Activated T-helper 1 cell treated with anti-CD3 and anti-CD28 coated beads, Interleukin-12 subunit alpha, Interleukin-12 subunit beta, Interleukin-2, Interleukin-4 antibody, amounts not matched to agents 30 ng/mL and 10 ng/mL and 1 ng/mL, durations not matched to agents 14 hours and 24 hours and 36 hours (primary cell): ENCODE measurements at regions not wholly inside any gene's neighbourhood (a gene's known extent, or its start where the extent isn't known, plus 50 kb on each side); places are given as distances from the start of the nearest gene placed in this dataset.
"Not testable (repeated sequence)": the region's sequence is repeated elsewhere in the genome, so short reads cannot be mapped to it uniquely, and the experiment has no call there.

Experiments used
- DNase-seq: peaks from one replicate; pipeline ENCODE4 v3.0.0; 2021; ENCODE audit warnings: low spot score
- H3K27ac Mint-ChIP-seq: one replicate; pipeline ENCODE4 v1.8.0; 2021; ENCODE audit warnings: mild to moderate bottlenecking, mixed read lengths
- H3K27me3 Mint-ChIP-seq: one replicate; pipeline ENCODE4 v1.8.0; 2022; ENCODE audit warnings: mild to moderate bottlenecking, moderate library complexity, mixed read lengths; ENCODE audit not compliant: insufficient read depth
- H3K36me3 Mint-ChIP-seq: one replicate; pipeline ENCODE4 v1.8.0; 2021; ENCODE audit warnings: low read depth, mixed read lengths
- H3K4me1 Mint-ChIP-seq: one replicate; pipeline ENCODE4 v1.8.0; 2021; ENCODE audit warnings: low read depth, mixed read lengths
- H3K4me3 Mint-ChIP-seq: one replicate; pipeline ENCODE4 v1.8.0; 2021; ENCODE audit warnings: mild to moderate bottlenecking, moderate library complexity, mixed read lengths
- H3K9me3 Mint-ChIP-seq: one replicate; pipeline ENCODE4 v1.8.0; 2021; ENCODE audit warnings: mixed read lengths
- intact Hi-C: fragments of 100-400 bp; cut with micrococcal nuclease; formaldehyde crosslinking; loops from one replicate; pipeline ENCODE4 v1.15.1; 2024

DNA sequence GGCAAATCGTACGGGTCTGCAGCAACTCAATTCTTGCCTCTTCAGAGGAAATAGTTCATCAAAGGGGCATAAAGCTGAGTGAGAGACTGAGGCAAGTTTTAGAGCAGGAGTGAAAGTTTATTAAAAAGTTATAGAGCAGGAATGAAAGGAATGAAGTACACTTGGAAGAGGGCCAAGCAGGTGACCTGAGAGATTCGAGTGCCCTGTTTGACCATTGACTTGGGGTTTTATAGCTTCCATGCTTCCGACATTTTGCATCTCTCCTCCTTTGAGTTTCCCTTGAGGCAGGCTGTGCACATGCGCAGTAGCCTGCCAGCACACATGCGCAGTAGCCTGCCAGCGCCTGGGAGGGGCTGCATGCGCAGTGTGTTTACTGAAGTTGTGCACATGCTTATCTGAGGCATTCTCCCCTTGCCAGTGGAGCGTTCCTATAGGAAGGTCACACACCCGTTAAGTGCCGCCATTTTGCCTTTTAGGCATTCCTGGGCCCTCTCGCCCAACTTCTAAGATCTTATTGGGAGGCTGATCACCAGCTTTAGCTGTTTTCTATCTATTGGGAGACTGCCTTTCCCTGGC lies 265.5 kb upstream of the MGAT5 start:
- Mint-ChIP-seq H3K4me3 (no peak overlapping the region), H3K9me3 (no peaks in the 10 kb centered on the region), H3K36me3 (no peaks in the 10 kb centered on the region), H3K27me3 (peaks cover 2% of the 10 kb centered on the region), H3K27ac (no peak overlapping the region), H3K4me1 (no peaks in the 10 kb centered on the region)
- no peak for DNase-seq
- intact Hi-C loops, result no loop called here

DNA sequence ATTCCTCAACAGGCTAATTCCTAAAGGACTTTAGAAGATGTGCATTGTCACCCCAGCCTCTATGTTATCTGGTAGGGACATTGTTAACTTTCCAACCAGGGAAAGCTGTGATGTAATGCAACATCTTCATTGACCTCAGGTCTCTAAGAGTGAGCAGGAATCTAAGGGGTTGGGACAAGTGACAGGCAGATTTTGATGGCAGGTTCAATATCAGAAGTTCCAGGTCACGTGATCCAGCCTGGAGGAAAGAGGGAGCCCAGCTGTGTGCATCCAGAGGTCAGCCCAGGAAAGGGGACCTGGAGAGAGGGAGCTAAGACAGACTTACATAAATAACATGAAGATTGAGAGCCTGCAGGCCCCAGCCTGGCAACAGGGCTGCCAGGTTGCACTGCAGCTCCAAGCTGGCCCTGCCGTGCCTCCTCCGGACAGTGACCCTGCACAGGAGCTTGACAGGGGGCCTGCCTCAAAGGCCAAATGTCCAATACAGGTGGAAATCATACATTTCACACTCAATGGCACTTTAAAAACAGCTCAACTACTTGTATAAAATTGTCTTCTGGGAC lies 262.2 kb upstream of the MGAT5 start:
- H3K27me3 Mint-ChIP-seq, result peaks cover 4% of the 10 kb centered on the region
- no peak overlapping the region for H3K27ac Mint-ChIP-seq
- intact Hi-C loops, result no loop called here

GRCh38 chr2:133992454-133992853 lies 261.4 kb upstream of the MGAT5 start:
- Mint-ChIP-seq H3K27ac (no peak overlapping the region), H3K36me3 (no peaks in the 10 kb centered on the region), H3K9me3 (no peaks in the 10 kb centered on the region), H3K4me1 (no peaks in the 10 kb centered on the region), H3K4me3 (no peak overlapping the region), H3K27me3 (peaks cover 4% of the 10 kb centered on the region)
- intact Hi-C loops, result no loop called here
- DNase-seq, result no peak

More for the DNA sequence above, 262.2 kb upstream of the MGAT5 start:
- Mint-ChIP-seq H3K36me3 (no peaks in the 10 kb centered on the region), H3K4me1 (no peaks in the 10 kb centered on the region), H3K9me3 (no peaks in the 10 kb centered on the region), H3K4me3 (no peak overlapping the region)
- DNase-seq, result no peak

DNA sequence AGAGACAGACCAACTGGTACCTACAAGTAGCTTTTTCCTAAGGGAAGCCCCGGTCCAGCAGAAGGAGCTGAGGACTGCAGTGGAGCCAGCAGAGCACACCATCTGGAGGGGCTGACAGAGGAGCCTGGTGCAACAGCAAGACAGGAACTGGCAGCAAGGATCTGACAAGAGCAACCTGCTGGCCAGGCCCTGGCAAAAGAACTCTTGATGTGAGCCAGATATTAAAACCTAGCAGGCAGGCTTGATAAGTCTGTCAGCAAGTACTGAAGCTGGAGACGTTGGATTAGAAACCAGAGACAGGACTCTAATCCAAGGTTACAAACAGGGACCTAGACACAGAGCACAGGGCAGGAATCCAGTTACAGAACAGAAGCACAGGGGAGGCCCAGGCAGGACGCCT lies 260.7 kb upstream of the MGAT5 start:
- DNase-seq, result no peak
- Mint-ChIP-seq H3K4me3 (no peak overlapping the region), H3K27me3 (peaks cover 6% of the 10 kb centered on the region), H3K9me3 (no peaks in the 10 kb centered on the region), H3K27ac (no peak overlapping the region), H3K4me1 (no peaks in the 10 kb centered on the region), H3K36me3 (no peaks in the 10 kb centered on the region)
- intact Hi-C loops, result no loop called here

- H3K9me3 Mint-ChIP-seq, H3K4me1 Mint-ChIP-seq, H3K36me3 Mint-ChIP-seq, H3K27ac Mint-ChIP-seq, H3K27me3 Mint-ChIP-seq, DNase-seq, H3K4me3 Mint-ChIP-seq, intact Hi-C loops: not testable (repeated sequence)
These were observed 255.1 kb upstream of the MGAT5 start for GRCh38 chr2:133998726-133999125.

- Mint-ChIP-seq H3K4me1 (no peaks in the 10 kb centered on the region), H3K9me3 (no peaks in the 10 kb centered on the region), H3K27ac (no peak overlapping the region), H3K27me3 (peaks cover 8% of the 10 kb centered on the region), H3K4me3 (no peak overlapping the region), H3K36me3 (no peaks in the 10 kb centered on the region)
- intact Hi-C loops, result no loop called here
- DNase-seq, result no peak
These were observed 251.5 kb upstream of the MGAT5 start for GRCh38 chr2:134002391-134002790.

DNA sequence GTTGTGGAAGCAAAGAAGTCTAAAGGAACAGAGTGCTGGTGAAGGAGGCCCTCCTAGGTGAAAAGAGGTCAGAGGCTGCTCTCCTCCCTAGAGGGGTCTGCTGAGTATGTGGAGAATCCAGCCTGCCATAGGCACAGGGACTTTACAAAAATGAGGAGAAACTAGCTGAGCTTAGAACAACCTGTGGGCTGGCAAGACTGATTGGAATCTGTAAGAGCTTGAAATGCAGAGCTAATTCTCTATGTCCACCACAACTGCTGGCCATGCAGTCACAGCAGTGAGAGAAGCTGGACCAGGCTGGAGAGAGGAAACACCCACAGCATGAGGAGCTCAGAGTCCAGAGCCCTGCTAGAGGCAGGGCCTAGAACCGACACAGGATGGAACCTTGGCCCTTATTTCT lies 251.0 kb upstream of the MGAT5 start:
- Mint-ChIP-seq H3K4me3 (no peak overlapping the region), H3K9me3 (no peaks in the 10 kb centered on the region), H3K36me3 (no peaks in the 10 kb centered on the region), H3K27me3 (peaks cover 8% of the 10 kb centered on the region), H3K4me1 (no peaks in the 10 kb centered on the region), H3K27ac (no peak overlapping the region)
- intact Hi-C loops, result no loop called here
- no peak for DNase-seq

DNA sequence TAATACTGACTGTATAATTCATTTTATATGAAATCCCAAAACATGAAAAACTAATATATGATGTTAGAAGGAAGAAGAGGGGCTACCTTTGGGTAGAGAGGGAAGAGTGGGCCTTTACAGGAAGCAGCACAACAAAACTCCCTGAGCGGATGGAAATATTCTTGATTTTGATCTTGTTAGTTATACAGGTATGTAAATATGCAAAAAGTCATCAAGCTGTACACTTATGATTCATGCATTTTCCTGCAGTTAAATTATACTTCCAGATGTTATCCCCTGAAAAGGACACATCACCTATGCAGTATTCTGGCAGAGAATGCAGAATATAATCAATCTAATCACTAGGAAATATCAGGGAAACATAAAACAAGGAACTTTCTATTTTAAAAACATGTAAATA lies 249.4 kb upstream of the MGAT5 start:
- Mint-ChIP-seq H3K4me1 (no peaks in the 10 kb centered on the region), H3K36me3 (no peaks in the 10 kb centered on the region), H3K4me3 (no peak overlapping the region), H3K27me3 (peaks cover 5% of the 10 kb centered on the region), H3K27ac (no peak overlapping the region), H3K9me3 (no peaks in the 10 kb centered on the region)
- intact Hi-C loops, result no loop called here
- no peak for DNase-seq

DNA sequence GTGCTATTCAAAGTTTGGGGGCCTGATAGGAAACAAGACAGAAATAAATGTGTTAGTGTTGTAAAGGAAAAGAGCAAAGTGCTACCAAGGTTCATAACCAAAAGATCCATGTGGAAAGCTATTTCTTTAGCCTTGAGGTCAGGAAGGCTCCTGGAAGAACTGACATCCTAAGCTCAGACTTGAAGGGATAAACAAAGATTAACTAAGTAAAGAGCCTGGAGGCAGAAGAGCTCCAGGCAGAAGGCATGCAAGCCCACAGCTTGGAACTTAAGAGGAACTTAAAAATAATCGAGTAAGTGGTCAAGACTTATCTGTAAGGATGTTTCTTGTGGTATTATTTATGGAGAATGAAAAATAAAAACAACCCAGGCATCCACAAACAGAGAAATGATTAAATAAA lies 245.0 kb upstream of the MGAT5 start:
- H3K27me3 Mint-ChIP-seq, result peaks cover 1% of the 10 kb centered on the region
- intact Hi-C loops, result no loop called here
- H3K4me3 Mint-ChIP-seq, result no peak overlapping the region
- no peaks in the 10 kb centered on the region for H3K9me3 Mint-ChIP-seq
- no peak overlapping the region for H3K27ac Mint-ChIP-seq
- H3K36me3 Mint-ChIP-seq, result no peaks in the 10 kb centered on the region
- no peaks in the 10 kb centered on the region for H3K4me1 Mint-ChIP-seq
- no peak for DNase-seq

DNA sequence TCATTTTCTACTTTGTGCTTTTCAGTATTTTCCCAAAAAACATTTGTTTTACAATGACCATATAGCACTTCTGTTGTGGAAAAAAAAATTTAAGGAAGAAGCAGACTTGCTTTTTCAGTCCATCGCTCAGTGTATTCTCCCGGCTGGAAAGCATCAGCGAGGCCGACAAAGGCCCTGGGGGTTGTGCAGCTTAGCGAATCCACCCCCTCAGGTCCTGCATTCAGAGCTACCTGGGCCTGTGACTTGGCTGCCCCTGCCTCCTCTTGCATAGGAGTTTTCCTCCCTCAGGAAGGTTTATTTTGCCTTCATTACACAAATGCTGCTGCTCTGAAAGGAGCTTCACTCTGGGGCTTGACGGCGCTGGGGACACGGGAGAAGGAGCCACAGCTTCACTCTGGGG lies 244.4 kb upstream of the MGAT5 start:
- Mint-ChIP-seq H3K4me1 (no peaks in the 10 kb centered on the region), H3K9me3 (no peaks in the 10 kb centered on the region), H3K36me3 (no peaks in the 10 kb centered on the region), H3K27ac (no peak overlapping the region), H3K4me3 (no peak overlapping the region), H3K27me3 (no peaks in the 10 kb centered on the region)
- intact Hi-C loops, result no loop called here
- DNase-seq, result no peak

- H3K4me3 Mint-ChIP-seq, H3K27me3 Mint-ChIP-seq, DNase-seq, H3K9me3 Mint-ChIP-seq, intact Hi-C loops, H3K4me1 Mint-ChIP-seq, H3K27ac Mint-ChIP-seq, H3K36me3 Mint-ChIP-seq: not testable (repeated sequence)
These were observed 244.0 kb upstream of the MGAT5 start for GRCh38 chr2:134009906-134010305.

- no peak for DNase-seq
- H3K9me3 Mint-ChIP-seq, result no peaks in the 10 kb centered on the region
- no peaks in the 10 kb centered on the region for H3K4me1 Mint-ChIP-seq
- H3K4me3 Mint-ChIP-seq, result no peak overlapping the region
- H3K27ac Mint-ChIP-seq, result no peak overlapping the region
- intact Hi-C loops, result no loop called here
- H3K27me3 Mint-ChIP-seq, result peaks cover 2% of the 10 kb centered on the region
- H3K36me3 Mint-ChIP-seq, result no peaks in the 10 kb centered on the region
These were observed 241.8 kb upstream of the MGAT5 start for GRCh38 chr2:134011936-134012586.

- no peak for DNase-seq
- Mint-ChIP-seq H3K9me3 (no peaks in the 10 kb centered on the region), H3K27ac (no peak overlapping the region), H3K4me1 (no peaks in the 10 kb centered on the region), H3K36me3 (no peaks in the 10 kb centered on the region), H3K27me3 (peaks cover 2% of the 10 kb centered on the region), H3K4me3 (no peak overlapping the region)
- intact Hi-C loops, result no loop called here
These were observed 239.5 kb upstream of the MGAT5 start for GRCh38 chr2:134014196-134014960.
